CD4-positive, alpha-beta T cell treated with Interleukin-17A for 4 hours (primary cell): ENCODE measurements at regions not wholly inside any gene's neighbourhood (a gene's known extent, or its start where the extent isn't known, plus 50 kb on each side); places are given as distances from the start of the nearest gene placed in this dataset.

Source experiments
- DNase-seq: peaks from one replicate; pipeline ENCODE4 v3.0.0-alpha.2; 2020; ENCODE audit warnings: mixed read lengths

- no peak for DNase-seq
These were observed 143.5 kb upstream of the UBL3 start for GRCh38 chr13:29993716-29994488.

GRCh38 chr13:29993196-29993595 is 142.8 kb upstream of the UBL3 start:
- DNase-seq = no peak

- no peak for DNase-seq
These were observed 140.9 kb upstream of the UBL3 start for GRCh38 chr13:29991343-29991742.

- DNase-seq = no peak
These were observed 136.9 kb upstream of the UBL3 start for GRCh38 chr13:29987340-29987739.

- DNase-seq = no peak
These were observed 129.9 kb upstream of the UBL3 start for GRCh38 chr13:29980339-29980738.

GRCh38 chr13:29978211-29978610 is 127.8 kb upstream of the UBL3 start:
- DNase-seq = no peak

GRCh38 chr13:29977476-29978120 is 127.2 kb upstream of the UBL3 start:
- DNase-seq = no peak

GRCh38 chr13:29976535-29976934 is 126.1 kb upstream of the UBL3 start:
- no peak for DNase-seq

GRCh38 chr13:29975283-29975682 is 124.9 kb upstream of the UBL3 start:
- no peak for DNase-seq

- no peak for DNase-seq
These were observed 118.9 kb upstream of the UBL3 start for GRCh38 chr13:29969286-29969685.

- DNase-seq = no peak
These were observed 113.9 kb upstream of the UBL3 start for GRCh38 chr13:29964181-29964845.

GRCh38 chr13:29963089-29963488 is 112.7 kb upstream of the UBL3 start:
- DNase-seq = no peak

- no peak for DNase-seq
These were observed 110.7 kb upstream of the UBL3 start for GRCh38 chr13:29961036-29961670.

GRCh38 chr13:29959603-29960002 is 109.2 kb upstream of the UBL3 start:
- no peak for DNase-seq

GRCh38 chr13:29959086-29959485 is 108.7 kb upstream of the UBL3 start:
- DNase-seq = no peak

- peak; percentile 28 for DNase-seq
These were observed 108.1 kb upstream of the UBL3 start for GRCh38 chr13:29958476-29958875.

GRCh38 chr13:29957320-29957719 is 106.9 kb upstream of the UBL3 start:
- no peak for DNase-seq

GRCh38 chr13:29956853-29957252 is 106.4 kb upstream of the UBL3 start:
- DNase-seq = no peak

GRCh38 chr13:29955137-29955650 is 104.8 kb upstream of the UBL3 start:
- no peak for DNase-seq

- peak; percentile 61 for DNase-seq
These were observed 103.9 kb upstream of the UBL3 start for GRCh38 chr13:29954082-29955028.

GRCh38 chr13:29953542-29953941 is 103.1 kb upstream of the UBL3 start:
- no peak for DNase-seq

GRCh38 chr13:29952245-29952644 is 101.8 kb upstream of the UBL3 start:
- DNase-seq = no peak
